ENCODE measurements at regions not wholly inside any gene's neighbourhood (a gene's known extent, or its start where the extent isn't known, plus 50 kb on each side); places are given as distances from the start of the nearest gene placed in this dataset.

- intact Hi-C loops (cut with micrococcal nuclease), result no loop called here
Observed at GRCh38 chr9:21657966-21658667, 144.3 kb upstream of the MTAP start.

DNA sequence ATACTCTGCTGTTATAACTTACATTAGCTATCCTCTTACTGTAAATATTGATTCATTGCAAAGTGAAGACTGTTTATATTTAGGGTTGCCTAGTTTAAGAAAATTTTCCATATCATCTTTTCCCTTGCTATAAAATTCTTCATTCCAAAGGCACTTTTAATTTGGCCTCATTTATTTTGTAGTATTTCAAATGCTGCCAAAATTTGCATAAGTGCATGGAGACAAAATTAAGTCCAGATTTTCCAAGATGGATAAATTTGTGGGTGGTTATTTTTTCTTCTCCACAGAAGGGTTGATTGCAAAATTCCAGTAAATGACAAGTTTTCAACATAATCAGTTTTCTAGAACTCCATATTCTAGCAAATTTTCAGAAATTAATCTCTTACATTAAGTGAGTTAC, 141.5 kb upstream of the MTAP start:
- intact Hi-C loops (cut with micrococcal nuclease), result loop anchor here (1.0 kb wide), 1 partner anchor 27 kb away; no protein-coding TSS in a partner anchor

DNA sequence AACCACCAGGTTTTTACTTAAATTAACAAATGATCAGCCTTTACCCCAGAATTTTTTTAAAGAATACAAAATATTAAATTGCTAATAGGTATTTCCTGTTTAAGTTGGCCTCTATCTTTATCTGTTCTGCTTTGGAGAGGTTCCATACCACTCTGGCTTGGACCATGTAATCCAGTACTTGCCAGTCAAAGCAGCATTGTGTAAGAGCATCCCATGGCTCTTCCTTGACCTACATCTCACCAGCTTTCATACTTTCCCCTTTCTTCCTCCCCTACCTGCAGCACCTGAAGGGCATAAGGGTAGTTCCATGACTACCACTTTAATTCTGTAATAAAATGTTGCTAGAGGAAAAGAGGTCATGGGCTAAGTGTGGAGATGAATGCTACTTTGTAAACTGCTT, 140.8 kb upstream of the MTAP start:
- intact Hi-C loops (cut with micrococcal nuclease), result loop anchor here (1.0 kb wide), 1 partner anchor 27 kb away; no protein-coding TSS in a partner anchor

DNA sequence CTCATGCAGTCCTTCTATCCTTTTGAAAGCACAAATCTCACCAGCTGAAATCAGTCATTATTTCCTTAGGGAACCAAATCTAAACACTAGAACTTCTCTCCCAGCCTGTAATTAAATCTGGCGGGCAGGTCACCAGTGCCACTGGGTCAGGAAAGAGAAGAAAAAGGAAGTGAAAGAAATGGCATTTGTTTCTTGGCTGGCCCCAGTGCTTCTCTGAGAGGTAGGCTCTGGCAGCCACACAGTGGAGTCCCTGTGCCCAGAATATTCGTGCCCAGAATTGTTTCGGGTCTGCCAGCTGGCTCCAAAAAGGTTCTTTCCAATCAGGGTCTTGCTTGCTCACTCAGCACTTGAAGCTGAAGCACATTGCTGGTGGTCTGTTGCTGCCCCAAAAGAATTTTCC, 133.9 kb upstream of the MTAP start:
- intact Hi-C loops (cut with micrococcal nuclease), result no loop called here

DNA sequence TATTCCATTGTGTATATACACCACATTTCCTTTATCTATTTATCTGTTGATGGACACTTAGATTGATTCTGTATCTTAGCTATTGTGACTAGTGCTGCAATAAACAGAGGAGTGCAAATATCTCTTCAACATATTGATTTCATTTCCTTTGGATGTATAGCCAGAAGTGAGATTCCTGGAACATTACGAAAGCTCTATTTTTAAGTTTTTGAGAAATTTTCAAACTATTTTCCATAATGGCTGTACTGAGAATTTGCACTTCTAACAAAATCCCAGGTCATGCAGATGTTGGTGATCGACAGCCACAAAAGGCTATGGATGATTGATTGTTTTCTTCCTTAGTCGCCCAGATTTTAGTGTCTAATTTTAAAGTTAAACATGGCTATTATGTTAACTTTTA, 132.7 kb upstream of the MTAP start:
- intact Hi-C loops (cut with micrococcal nuclease), result no loop called here

GRCh38 chr9:21670374-21670773, 132.1 kb upstream of the MTAP start:
- intact Hi-C loops (cut with micrococcal nuclease), result no loop called here

GRCh38 chr9:21672140-21672539, 130.3 kb upstream of the MTAP start:
- intact Hi-C loops (cut with micrococcal nuclease), result no loop called here

GRCh38 chr9:21672761-21673160, 129.7 kb upstream of the MTAP start:
- intact Hi-C loops (cut with micrococcal nuclease), result no loop called here

DNA sequence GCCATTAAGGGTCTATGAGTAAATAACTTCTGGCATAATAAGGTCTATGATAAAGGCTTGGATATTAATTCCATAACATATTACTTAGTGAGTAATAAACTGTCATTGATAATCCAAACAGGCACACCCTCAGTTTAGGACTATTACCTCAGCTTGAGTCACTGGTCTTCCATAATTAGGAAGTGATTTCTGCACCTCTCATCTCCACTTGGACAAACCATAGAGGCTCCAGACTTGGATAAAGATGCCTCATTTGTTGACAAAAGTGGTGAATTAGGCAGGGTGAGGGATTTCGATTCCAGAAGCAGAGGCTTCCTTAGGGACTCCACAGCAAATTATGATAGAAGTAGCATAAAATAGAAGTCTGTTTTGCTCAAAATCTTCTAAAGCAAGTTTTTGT, 127.5 kb upstream of the MTAP start:
- intact Hi-C loops (cut with micrococcal nuclease), result no loop called here

- intact Hi-C loops (cut with micrococcal nuclease), result no loop called here
Observed at GRCh38 chr9:21677387-21677786, 125.0 kb upstream of the MTAP start.

DNA sequence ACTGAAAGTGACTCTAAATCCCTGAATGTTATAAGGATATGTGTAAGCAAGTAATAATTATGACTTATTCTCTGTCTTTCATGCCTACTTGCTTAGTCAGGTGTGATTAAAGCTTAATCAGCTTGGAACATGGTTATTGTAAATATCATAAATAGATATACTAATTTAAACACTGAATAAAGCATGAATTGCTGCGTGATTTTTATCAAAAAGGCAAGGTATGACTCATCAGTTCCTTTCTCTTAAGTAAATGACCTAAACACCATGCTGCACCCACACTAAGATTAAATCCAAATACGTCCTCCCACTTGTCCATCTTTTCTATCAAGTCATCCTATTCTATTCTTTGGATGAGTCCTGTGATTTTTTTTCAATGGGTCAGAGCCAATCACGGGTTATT, 124.6 kb upstream of the MTAP start:
- intact Hi-C loops (cut with micrococcal nuclease), result no loop called here

DNA sequence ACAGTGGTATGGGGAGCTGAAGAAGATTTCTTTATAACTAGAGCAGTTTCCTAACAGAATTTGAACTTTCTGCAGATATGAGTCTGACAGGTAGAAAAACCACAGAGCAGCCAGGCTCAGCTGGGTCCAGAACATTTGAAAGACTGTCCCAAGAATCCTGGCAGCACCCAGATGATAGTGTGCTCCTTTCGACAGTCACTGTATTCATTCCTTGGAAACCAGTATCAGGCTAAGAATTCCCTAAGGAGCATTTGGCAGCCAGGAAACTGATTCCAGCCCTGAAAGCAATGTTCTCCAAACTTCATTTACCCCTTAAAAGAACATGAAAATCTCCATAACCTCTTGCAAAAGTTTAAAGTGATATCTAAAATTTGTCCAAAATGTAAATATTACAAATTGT, 123.0 kb upstream of the MTAP start:
- intact Hi-C loops (cut with micrococcal nuclease), result no loop called here

DNA sequence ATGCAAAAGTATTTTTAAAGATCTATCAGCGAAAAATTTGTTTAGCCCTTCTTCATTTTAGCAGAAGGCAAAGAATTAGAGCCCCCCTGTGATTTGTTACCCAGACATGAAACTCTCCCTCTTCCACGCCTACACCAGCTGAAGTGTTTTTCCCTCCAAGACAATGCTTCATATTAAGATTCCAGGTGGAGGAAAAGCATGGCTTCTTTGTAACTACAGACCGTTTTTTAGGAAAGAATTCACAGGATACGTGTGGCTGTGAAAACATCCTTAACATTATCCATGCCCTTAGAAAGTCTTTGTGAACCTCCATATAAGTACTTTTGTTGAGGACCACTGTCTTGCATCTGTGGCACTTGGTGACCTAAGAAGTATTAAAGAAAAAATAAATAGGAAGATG, 121.8 kb upstream of the MTAP start:
- intact Hi-C loops (cut with micrococcal nuclease), result no loop called here

DNA sequence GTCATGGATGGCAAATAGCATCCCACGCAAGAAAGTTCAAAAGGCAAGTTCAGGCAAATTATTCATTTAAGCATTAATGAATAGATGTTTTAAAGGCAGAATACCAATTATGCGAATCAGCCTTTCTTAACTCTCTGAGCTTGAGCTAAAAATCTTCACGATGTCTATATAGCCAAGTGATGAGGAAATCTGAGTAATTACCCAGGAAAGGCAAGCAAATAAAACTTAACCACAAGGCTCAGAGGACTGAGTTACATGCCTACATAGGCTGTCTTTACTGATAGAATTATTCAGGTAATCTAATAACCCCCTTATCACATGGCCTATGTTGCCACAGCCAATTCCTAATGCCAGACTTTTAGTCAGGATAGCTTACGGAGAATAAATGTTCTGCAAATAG, 120.8 kb upstream of the MTAP start:
- intact Hi-C loops (cut with micrococcal nuclease), result no loop called here

DNA sequence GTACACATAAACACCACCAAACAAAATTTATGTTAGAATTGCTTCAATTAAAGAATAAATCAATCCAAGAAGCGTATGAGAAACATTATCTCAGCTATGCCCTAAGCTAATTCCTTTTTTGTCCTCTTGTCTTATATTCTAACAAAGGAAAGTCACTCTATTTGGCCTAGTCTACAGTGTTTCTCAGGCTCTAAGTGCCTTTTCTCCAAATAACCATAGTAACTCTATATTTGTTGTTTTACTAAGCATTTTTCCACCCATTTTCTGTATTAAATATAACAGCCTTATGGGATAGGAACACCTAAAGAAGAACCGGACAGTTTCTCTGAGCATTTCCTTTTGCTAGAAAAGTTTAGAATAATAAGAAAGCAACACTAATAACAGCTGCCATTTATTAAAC, 120.1 kb upstream of the MTAP start:
- intact Hi-C loops (cut with micrococcal nuclease), result no loop called here

- intact Hi-C loops (cut with micrococcal nuclease), result no loop called here
Observed at GRCh38 chr9:21682981-21683380, 119.5 kb upstream of the MTAP start.

GRCh38 chr9:21683484-21684175, 118.8 kb upstream of the MTAP start:
- intact Hi-C loops (cut with micrococcal nuclease), result no loop called here

- intact Hi-C loops (cut with micrococcal nuclease), result no loop called here
Observed at GRCh38 chr9:21684231-21684630, 118.2 kb upstream of the MTAP start.

DNA sequence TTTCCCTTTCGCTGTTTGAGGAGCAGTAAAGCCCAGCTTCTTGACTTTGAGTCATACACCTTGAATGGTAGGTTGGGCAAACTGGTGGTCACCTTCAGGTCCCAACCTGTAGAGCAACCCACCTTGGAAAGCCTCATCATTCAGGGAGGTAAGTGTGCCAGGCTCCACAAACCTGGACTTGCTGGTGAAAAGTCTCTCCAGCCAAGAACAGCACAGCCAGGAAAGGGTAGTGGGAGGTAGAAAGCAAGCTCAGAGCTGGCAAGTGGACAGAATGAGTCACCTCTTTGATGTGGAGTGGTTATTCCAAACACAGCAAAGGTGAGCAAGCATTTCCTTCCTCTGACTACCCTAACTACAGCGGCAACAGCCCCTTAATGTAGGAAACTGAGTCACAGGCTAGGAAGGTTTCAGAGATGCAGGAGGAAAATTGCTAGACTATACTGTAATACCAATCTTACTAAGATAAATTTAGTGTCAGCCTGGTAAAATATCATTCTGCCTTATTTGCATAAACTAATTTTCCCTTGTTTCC, 117.5 kb upstream of the MTAP start:
- intact Hi-C loops (cut with micrococcal nuclease), result no loop called here

- intact Hi-C loops (cut with micrococcal nuclease), result no loop called here
Observed at GRCh38 chr9:21685502-21685901, 116.9 kb upstream of the MTAP start.

DNA sequence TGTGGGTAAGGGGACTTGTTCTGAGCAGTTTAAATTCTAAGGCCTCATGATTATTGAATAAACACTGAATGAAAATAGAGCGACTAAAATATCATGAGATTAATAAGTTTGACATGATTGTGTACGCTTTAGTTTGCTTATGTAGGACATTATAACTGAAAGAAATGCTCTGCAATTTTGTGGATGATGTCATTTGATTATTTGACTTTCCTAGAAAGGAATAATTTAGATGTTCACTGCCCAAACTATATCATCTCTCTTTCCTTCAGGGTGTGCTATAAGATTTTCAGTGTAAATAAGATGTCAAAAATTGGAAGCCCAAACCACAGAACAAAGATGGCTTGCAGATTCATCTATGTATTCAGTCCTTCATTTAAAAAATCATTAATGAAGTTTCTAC, 115.7 kb upstream of the MTAP start:
- intact Hi-C loops (cut with micrococcal nuclease), result no loop called here

- intact Hi-C loops (cut with micrococcal nuclease), result no loop called here
Observed at GRCh38 chr9:21687351-21687750, 115.1 kb upstream of the MTAP start.
